Activated CD4-positive, alpha-beta T cell treated with anti-CD3 and anti-CD28 coated beads, Interleukin-2, amount 10 ng/mL, durations not matched to agents 7 days and 5 days (primary cell): ENCODE measurements at regions not wholly inside any gene's neighbourhood (a gene's known extent, or its start where the extent isn't known, plus 50 kb on each side); places are given as distances from the start of the nearest gene placed in this dataset.

Experiments used
- CTCF ChIA-PET: fragments of 350-600 bp; sonication (Branson Sonifier 250); formaldehyde crosslinking; loops from one replicate; lab custom pipeline; 2021; ENCODE audit warnings: antibody characterized with exemption; lab: Charles Lee
- POLR2A ChIA-PET: fragments of 350-600 bp; sonication (Branson Sonifier 250); formaldehyde crosslinking; loops from one replicate; lab custom pipeline; 2021; ENCODE audit warnings: antibody characterized with exemption; lab: Charles Lee
- DNase-seq: peaks from one replicate; pipeline ENCODE4 v3.0.0-alpha.2; 2020
- H3K27ac Mint-ChIP-seq: one replicate; pipeline ENCODE4 v1.8.0; 2021; ENCODE audit warnings: mild to moderate bottlenecking, moderate library complexity, mixed read lengths
- H3K27me3 Mint-ChIP-seq: one replicate; pipeline ENCODE4 v1.8.0; 2021; ENCODE audit warnings: mixed read lengths
- H3K36me3 Mint-ChIP-seq: one replicate; pipeline ENCODE4 v1.8.0; 2021; ENCODE audit warnings: low read depth, mixed read lengths
- H3K4me1 Mint-ChIP-seq: one replicate; pipeline ENCODE4 v1.8.0; 2021; ENCODE audit warnings: mixed read lengths
- H3K4me3 Mint-ChIP-seq: one replicate; pipeline ENCODE4 v1.8.0; 2021; ENCODE audit warnings: mild to moderate bottlenecking, moderate library complexity, mixed read lengths
- H3K9me3 Mint-ChIP-seq: one replicate; pipeline ENCODE4 v1.8.0; 2021; ENCODE audit warnings: mixed read lengths

- Mint-ChIP-seq H3K4me1 (peaks cover 19% of the 10 kb centered on the region), H3K4me3 (no peak overlapping the region), H3K9me3 (no peaks in the 10 kb centered on the region), H3K27ac (no peak overlapping the region), H3K36me3 (peaks cover 1% of the 10 kb centered on the region), H3K27me3 (peaks cover 8% of the 10 kb centered on the region)
- ChIA-PET POLR2A (no interaction called here), CTCF (interaction anchor here (1.2 kb wide), 1 partner anchor 133 kb away, joined by 3 read pairs; no protein-coding TSS in a partner anchor)
- no peak for DNase-seq
Measured at GRCh38 chr2:236973343-236973980, 112.2 kb upstream of the COPS8 start.

GRCh38 chr2:236974148-236974547 lies 111.5 kb upstream of the COPS8 start:
- Mint-ChIP-seq H3K9me3 (no peaks in the 10 kb centered on the region), H3K4me1 (peaks cover 12% of the 10 kb centered on the region), H3K27ac (no peak overlapping the region), H3K4me3 (no peak overlapping the region), H3K27me3 (peaks cover 8% of the 10 kb centered on the region), H3K36me3 (peaks cover 1% of the 10 kb centered on the region)
- POLR2A ChIA-PET, result no interaction called here
- no peak for DNase-seq
- CTCF ChIA-PET, result interaction anchor here (1.2 kb wide), 1 partner anchor 132 kb away, joined by 3 read pairs; no protein-coding TSS in a partner anchor

- ChIA-PET CTCF (interaction anchor here (1.2 kb wide), 1 partner anchor 132 kb away, joined by 3 read pairs; no protein-coding TSS in a partner anchor), POLR2A (no interaction called here)
- Mint-ChIP-seq H3K36me3 (no peaks in the 10 kb centered on the region), H3K4me1 (peaks cover 6% of the 10 kb centered on the region), H3K27me3 (peaks cover 8% of the 10 kb centered on the region), H3K4me3 (no peak overlapping the region), H3K27ac (no peak overlapping the region), H3K9me3 (no peaks in the 10 kb centered on the region)
- no peak for DNase-seq
Measured at GRCh38 chr2:236974752-236975151, 110.9 kb upstream of the COPS8 start.

- no peaks in the 10 kb centered on the region for H3K36me3 Mint-ChIP-seq
- ChIA-PET POLR2A (no interaction called here), CTCF (no interaction called here)
- H3K4me1 Mint-ChIP-seq, result no peaks in the 10 kb centered on the region
- H3K27me3 Mint-ChIP-seq, result peaks cover 11% of the 10 kb centered on the region
- H3K27ac Mint-ChIP-seq, result no peak overlapping the region
- DNase-seq, result no peak
- no peak overlapping the region for H3K4me3 Mint-ChIP-seq
- H3K9me3 Mint-ChIP-seq, result no peaks in the 10 kb centered on the region
Measured at GRCh38 chr2:236975766-236976165, 109.9 kb upstream of the COPS8 start.

- no peaks in the 10 kb centered on the region for H3K9me3 Mint-ChIP-seq
- ChIA-PET CTCF (no interaction called here), POLR2A (no interaction called here)
- H3K4me3 Mint-ChIP-seq, result no peak overlapping the region
- no peaks in the 10 kb centered on the region for H3K4me1 Mint-ChIP-seq
- H3K27ac Mint-ChIP-seq, result no peak overlapping the region
- H3K27me3 Mint-ChIP-seq, result peaks cover 14% of the 10 kb centered on the region
- no peak for DNase-seq
- H3K36me3 Mint-ChIP-seq, result no peaks in the 10 kb centered on the region
Measured at GRCh38 chr2:236976266-236977062, 109.2 kb upstream of the COPS8 start.

- H3K4me3 Mint-ChIP-seq, result no peak overlapping the region
- no peaks in the 10 kb centered on the region for H3K36me3 Mint-ChIP-seq
Measured at GRCh38 chr2:236977063-236977851, 108.4 kb upstream of the COPS8 start.

GRCh38 chr2:236977852-236978398 lies 107.8 kb upstream of the COPS8 start:
- Mint-ChIP-seq H3K36me3 (no peaks in the 10 kb centered on the region), H3K4me1 (no peaks in the 10 kb centered on the region), H3K4me3 (no peak overlapping the region), H3K9me3 (peaks cover 3% of the 10 kb centered on the region), H3K27ac (no peak overlapping the region), H3K27me3 (peaks cover 11% of the 10 kb centered on the region)
- no peak for DNase-seq
- POLR2A ChIA-PET, result interaction anchor here (0.7 kb wide), 1 partner anchor 655 kb away, joined by 3 read pairs; no protein-coding TSS in a partner anchor
- CTCF ChIA-PET, result interaction anchor here (0.6 kb wide), 1 partner anchor 36 kb away, joined by 3 read pairs; no protein-coding TSS in a partner anchor

More at GRCh38 chr2:236977063-236977851, 108.4 kb upstream of the COPS8 start:
- CTCF ChIA-PET, result interaction anchor here (0.6 kb wide), 1 partner anchor 36 kb away, joined by 3 read pairs; no protein-coding TSS in a partner anchor
- Mint-ChIP-seq H3K27me3 (peaks cover 17% of the 10 kb centered on the region), H3K9me3 (no peaks in the 10 kb centered on the region), H3K4me1 (no peaks in the 10 kb centered on the region), H3K27ac (no peak overlapping the region)
- no peak for DNase-seq
- POLR2A ChIA-PET, result interaction anchor here (0.7 kb wide), 1 partner anchor 655 kb away, joined by 3 read pairs; no protein-coding TSS in a partner anchor

GRCh38 chr2:236979664-236980063 lies 106.0 kb upstream of the COPS8 start:
- DNase-seq, result no peak
- Mint-ChIP-seq H3K36me3 (no peaks in the 10 kb centered on the region), H3K4me3 (no peak overlapping the region), H3K9me3 (peaks cover 4% of the 10 kb centered on the region), H3K27ac (no peak overlapping the region), H3K4me1 (no peaks in the 10 kb centered on the region), H3K27me3 (peaks cover 13% of the 10 kb centered on the region)
- ChIA-PET CTCF (no interaction called here), POLR2A (no interaction called here)

GRCh38 chr2:236980961-236981360 lies 104.7 kb upstream of the COPS8 start:
- no peak overlapping the region for H3K4me3 Mint-ChIP-seq
- DNase-seq, result no peak
- ChIA-PET POLR2A (no interaction called here), CTCF (interaction anchor here (0.8 to 1.3 kb wide), 2 partner anchors 14 to 336 kb away, joined by 3 read pairs; no protein-coding TSS in a partner anchor)
- H3K27ac Mint-ChIP-seq, result no peak overlapping the region
- peaks cover 4% of the 10 kb centered on the region for H3K9me3 Mint-ChIP-seq
- H3K36me3 Mint-ChIP-seq, result no peaks in the 10 kb centered on the region
- no peaks in the 10 kb centered on the region for H3K4me1 Mint-ChIP-seq
- H3K27me3 Mint-ChIP-seq, result peaks cover 15% of the 10 kb centered on the region

- no peaks in the 10 kb centered on the region for H3K36me3 Mint-ChIP-seq
- H3K4me3 Mint-ChIP-seq, result no peak overlapping the region
- no peak for DNase-seq
- ChIA-PET CTCF (interaction anchor here (1.3 kb wide), 1 partner anchor 13 kb away, joined by 3 read pairs; no protein-coding TSS in a partner anchor), POLR2A (no interaction called here)
- peaks cover 15% of the 10 kb centered on the region for H3K27me3 Mint-ChIP-seq
- H3K27ac Mint-ChIP-seq, result no peak overlapping the region
- H3K4me1 Mint-ChIP-seq, result no peaks in the 10 kb centered on the region
- peaks cover 4% of the 10 kb centered on the region for H3K9me3 Mint-ChIP-seq
Measured at GRCh38 chr2:236981701-236982485, 103.8 kb upstream of the COPS8 start.

GRCh38 chr2:236982693-236983455 lies 102.8 kb upstream of the COPS8 start:
- H3K27ac Mint-ChIP-seq, result no peak overlapping the region
- H3K4me3 Mint-ChIP-seq, result no peak overlapping the region
- no peak for DNase-seq
- H3K36me3 Mint-ChIP-seq, result no peaks in the 10 kb centered on the region
- H3K27me3 Mint-ChIP-seq, result peaks cover 15% of the 10 kb centered on the region
- ChIA-PET CTCF (no interaction called here), POLR2A (no interaction called here)
- no peaks in the 10 kb centered on the region for H3K4me1 Mint-ChIP-seq
- peaks cover 4% of the 10 kb centered on the region for H3K9me3 Mint-ChIP-seq
